ENCODE measurements at regions not wholly inside any gene's neighbourhood (a gene's known extent, or its start where the extent isn't known, plus 50 kb on each side); places are given as distances from the start of the nearest gene placed in this dataset.

- Mint-ChIP-seq H3K36me3 (ENCODE audit: low read depth) (peaks cover 11% of the 10 kb centered on the region), H3K27me3 (ENCODE audit: low read depth) (no peaks in the 10 kb centered on the region), H3K27ac (ENCODE audit: unreplicated experiment) (no peak overlapping the region), H3K4me3 (no peak overlapping the region), H3K4me1 (peaks cover 17% of the 10 kb centered on the region), H3K9me3 (peaks cover 8% of the 10 kb centered on the region)
- TF ChIP-seq CTCF (conservative IDR thresholded peaks at IDR 0.05): no peak
- no peak for DNase-seq (ENCODE audit: low read depth, low spot score)
Observed at GRCh38 chr13:80284290-80284689, 56.6 kb downstream of the SPRY2 start.

- DNase-seq (ENCODE audit: low read depth, low spot score): no peak
- H3K27ac Mint-ChIP-seq (ENCODE audit: unreplicated experiment): no peak overlapping the region
- H3K4me3 Mint-ChIP-seq: no peak overlapping the region
- no peak for TF ChIP-seq CTCF (conservative IDR thresholded peaks at IDR 0.05)
- no peaks in the 10 kb centered on the region for H3K27me3 Mint-ChIP-seq (ENCODE audit: low read depth)
- peaks cover 11% of the 10 kb centered on the region for H3K9me3 Mint-ChIP-seq
- peaks cover 18% of the 10 kb centered on the region for H3K36me3 Mint-ChIP-seq (ENCODE audit: low read depth)
- H3K4me1 Mint-ChIP-seq: peaks cover 58% of the 10 kb centered on the region
Observed at GRCh38 chr13:80278706-80279105, 62.2 kb downstream of the SPRY2 start.

- H3K27ac Mint-ChIP-seq (ENCODE audit: unreplicated experiment): peak overlapping the region; percentile 91
Observed at GRCh38 chr13:80276371-80277289, 64.3 kb downstream of the SPRY2 start.

GRCh38 chr13:80274643-80275042 is 66.3 kb downstream of the SPRY2 start:
- Mint-ChIP-seq H3K9me3 (peaks cover 16% of the 10 kb centered on the region), H3K36me3 (ENCODE audit: low read depth) (peaks cover 20% of the 10 kb centered on the region), H3K27ac (ENCODE audit: unreplicated experiment) (peak overlapping the region; percentile 94), H3K27me3 (ENCODE audit: low read depth) (no peaks in the 10 kb centered on the region), H3K4me3 (no peak overlapping the region), H3K4me1 (peaks cover 42% of the 10 kb centered on the region)
- TF ChIP-seq CTCF (conservative IDR thresholded peaks at IDR 0.05): no peak
- DNase-seq (ENCODE audit: low read depth, low spot score): no peak

More at GRCh38 chr13:80276371-80277289, 64.3 kb downstream of the SPRY2 start:
- H3K9me3 Mint-ChIP-seq: peaks cover 11% of the 10 kb centered on the region
- no peak for TF ChIP-seq CTCF (conservative IDR thresholded peaks at IDR 0.05)
- H3K36me3 Mint-ChIP-seq (ENCODE audit: low read depth): peaks cover 18% of the 10 kb centered on the region
- peak overlapping the region; percentile 81 for H3K4me3 Mint-ChIP-seq
- H3K27me3 Mint-ChIP-seq (ENCODE audit: low read depth): no peaks in the 10 kb centered on the region
- peak; percentile 48 for DNase-seq (ENCODE audit: low read depth, low spot score)
- peaks cover 57% of the 10 kb centered on the region for H3K4me1 Mint-ChIP-seq

- H3K27ac Mint-ChIP-seq (ENCODE audit: unreplicated experiment): no peak overlapping the region
- no peak for DNase-seq (ENCODE audit: low read depth, low spot score)
- H3K4me3 Mint-ChIP-seq: no peak overlapping the region
- peaks cover 20% of the 10 kb centered on the region for H3K36me3 Mint-ChIP-seq (ENCODE audit: low read depth)
- no peak for TF ChIP-seq CTCF (conservative IDR thresholded peaks at IDR 0.05)
- H3K4me1 Mint-ChIP-seq: peaks cover 42% of the 10 kb centered on the region
- no peaks in the 10 kb centered on the region for H3K27me3 Mint-ChIP-seq (ENCODE audit: low read depth)
- peaks cover 16% of the 10 kb centered on the region for H3K9me3 Mint-ChIP-seq
Observed at GRCh38 chr13:80273718-80274117, 67.2 kb downstream of the SPRY2 start.

All from neural crest cell (in vitro differentiated cells).